C4-2B (cell line): ENCODE measurements at regions not wholly inside any gene's neighbourhood (a gene's known extent, or its start where the extent isn't known, plus 50 kb on each side); places are given as distances from the start of the nearest gene placed in this dataset.
A peak's percentile ranks its signal among the peaks of the same experiment; 100 is the strongest.

Source experiments
- ZFX ChIP-seq: fragments of 450-650 bp; IDR thresholded peaks from 2 replicates; pipeline ENCODE4 v1.6.1; 2017
- TF ChIP-seq, protein P1 (sequence below): fragments of 450-650 bp; conservative IDR thresholded peaks from 2 replicates; pipeline ENCODE4 v1.5.1; 2017; ENCODE audit warnings: mild to moderate bottlenecking

DNA sequence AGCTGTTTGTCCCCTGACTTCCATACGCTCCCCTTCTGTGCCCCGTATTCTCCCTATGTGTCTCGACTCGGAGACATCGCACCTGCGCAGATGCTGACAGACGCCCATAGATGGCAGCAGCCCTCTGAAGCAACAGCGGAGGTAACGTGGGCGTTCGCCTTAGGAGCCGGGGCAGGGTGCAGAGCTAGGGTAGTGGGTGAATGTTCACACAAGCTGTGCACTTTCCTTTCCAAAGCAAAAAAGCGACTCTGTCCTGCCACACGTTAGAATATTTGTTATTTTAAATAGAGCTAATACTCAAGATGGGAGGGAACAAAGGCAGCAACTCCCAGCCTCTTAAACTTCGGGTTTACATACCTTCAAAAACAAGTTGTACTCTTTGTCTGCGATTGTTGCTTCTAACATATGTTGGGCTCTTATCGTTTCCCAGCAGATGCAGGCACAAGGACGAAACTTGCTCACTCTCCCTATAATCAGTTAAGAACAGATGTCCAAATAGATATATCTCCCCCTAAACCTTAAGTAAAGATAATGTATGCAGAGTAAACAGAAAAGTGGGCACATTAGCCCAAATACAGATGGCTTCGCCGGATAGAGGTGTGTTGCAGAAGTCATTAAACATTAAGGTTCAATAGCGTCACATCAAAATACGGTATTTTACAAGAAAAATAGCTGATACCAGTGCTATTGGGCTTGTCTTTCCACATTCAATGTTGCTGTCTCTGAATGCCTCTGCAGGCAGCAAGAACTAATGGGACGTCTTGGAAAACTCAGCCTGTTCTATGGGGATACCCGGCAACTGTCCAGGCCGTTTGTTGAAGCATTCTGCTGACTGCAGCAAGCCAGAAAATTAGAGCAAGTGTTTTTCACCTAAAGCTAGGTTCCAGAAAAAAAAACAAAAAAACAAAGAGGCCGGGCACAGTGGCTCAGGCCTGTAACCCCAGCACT lies 340.3 kb upstream of the PRKCQ start:
- TF ChIP-seq, protein P1, sequence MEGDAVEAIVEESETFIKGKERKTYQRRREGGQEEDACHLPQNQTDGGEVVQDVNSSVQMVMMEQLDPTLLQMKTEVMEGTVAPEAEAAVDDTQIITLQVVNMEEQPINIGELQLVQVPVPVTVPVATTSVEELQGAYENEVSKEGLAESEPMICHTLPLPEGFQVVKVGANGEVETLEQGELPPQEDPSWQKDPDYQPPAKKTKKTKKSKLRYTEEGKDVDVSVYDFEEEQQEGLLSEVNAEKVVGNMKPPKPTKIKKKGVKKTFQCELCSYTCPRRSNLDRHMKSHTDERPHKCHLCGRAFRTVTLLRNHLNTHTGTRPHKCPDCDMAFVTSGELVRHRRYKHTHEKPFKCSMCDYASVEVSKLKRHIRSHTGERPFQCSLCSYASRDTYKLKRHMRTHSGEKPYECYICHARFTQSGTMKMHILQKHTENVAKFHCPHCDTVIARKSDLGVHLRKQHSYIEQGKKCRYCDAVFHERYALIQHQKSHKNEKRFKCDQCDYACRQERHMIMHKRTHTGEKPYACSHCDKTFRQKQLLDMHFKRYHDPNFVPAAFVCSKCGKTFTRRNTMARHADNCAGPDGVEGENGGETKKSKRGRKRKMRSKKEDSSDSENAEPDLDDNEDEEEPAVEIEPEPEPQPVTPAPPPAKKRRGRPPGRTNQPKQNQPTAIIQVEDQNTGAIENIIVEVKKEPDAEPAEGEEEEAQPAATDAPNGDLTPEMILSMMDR: peak; percentile 89
- no peak for TF ChIP-seq ZFX
